H9 (cell line): ENCODE measurements at regions not wholly inside any gene's neighbourhood (a gene's known extent, or its start where the extent isn't known, plus 50 kb on each side); places are given as distances from the start of the nearest gene placed in this dataset.

Experiments
- DNase-seq: peaks from one replicate; pipeline ENCODE4 v3.0.0-alpha.2; 2017
- H2AFZ ChIP-seq: one replicate; pipeline ENCODE4 v1.6.1; 2013; ENCODE audit warnings: mild to moderate bottlenecking, low read length, control low read depth, moderate library complexity
- H2AK5ac ChIP-seq: 2 replicates; pipeline ENCODE4 v1.6.1; 2013; ENCODE audit warnings: low read length, control low read depth, mixed read lengths; ENCODE audit not compliant: insufficient read length
- H2BK120ac ChIP-seq: one replicate; pipeline ENCODE4 v1.6.1; 2013; ENCODE audit warnings: low read depth, mild to moderate bottlenecking, low read length, control low read depth, inconsistent platforms; ENCODE audit not compliant: poor library complexity, severe bottlenecking
- H2BK12ac ChIP-seq: 2 replicates; pipeline ENCODE4 v1.6.1; 2013; ENCODE audit warnings: low read length, control low read depth, mixed read lengths, low read depth; ENCODE audit not compliant: insufficient read length
- H2BK15ac ChIP-seq: 2 replicates; pipeline ENCODE4 v1.6.1; 2013; ENCODE audit warnings: low read depth, low read length, control low read depth
- H2BK20ac ChIP-seq: one replicate; pipeline ENCODE4 v1.6.1; 2013; ENCODE audit warnings: low read depth, mild to moderate bottlenecking, low read length, control low read depth, inconsistent platforms; ENCODE audit not compliant: poor library complexity, severe bottlenecking
- H2BK5ac ChIP-seq: 2 replicates; pipeline ENCODE4 v1.6.1; 2013; ENCODE audit warnings: low read length, control low read depth, mixed read lengths; ENCODE audit not compliant: insufficient read length
- H3K14ac ChIP-seq: 2 replicates; pipeline ENCODE4 v1.6.1; 2013; ENCODE audit warnings: low read length, control low read depth; ENCODE audit not compliant: insufficient read depth
- H3K18ac ChIP-seq: 2 replicates; pipeline ENCODE4 v1.6.1; 2013; ENCODE audit warnings: low read depth, mild to moderate bottlenecking, mixed read lengths, low read length, control low read depth; ENCODE audit not compliant: insufficient read length
- H3K23ac ChIP-seq: 2 replicates; pipeline ENCODE4 v1.6.1; 2013; ENCODE audit warnings: low read length, control low read depth, mixed read lengths, low read depth; ENCODE audit not compliant: insufficient read length
- H3K23me2 ChIP-seq: 2 replicates; pipeline ENCODE4 v1.6.1; 2013; ENCODE audit warnings: low read depth, mild to moderate bottlenecking, mixed read lengths, low read length, control low read depth; ENCODE audit not compliant: insufficient read length, poor library complexity, severe bottlenecking
- H3K27ac ChIP-seq: 2 replicates; pipeline ENCODE4 v1.5.1; 2013; ENCODE audit warnings: low read length, control low read depth, mixed read lengths, low read depth; ENCODE audit not compliant: insufficient read length
- H3K27me3 ChIP-seq: 2 replicates; pipeline ENCODE4 v1.6.1; 2013; ENCODE audit warnings: low read length, control low read depth, inconsistent platforms; ENCODE audit not compliant: insufficient read depth
- H3K4ac ChIP-seq: 2 replicates; pipeline ENCODE4 v1.6.1; 2013; ENCODE audit warnings: low read depth, mild to moderate bottlenecking, control low read depth, inconsistent platforms, low read length, moderate library complexity
- H3K4me1 ChIP-seq: 2 replicates; pipeline ENCODE4 v1.6.1; 2013; ENCODE audit warnings: low read length, control low read depth, inconsistent platforms; ENCODE audit not compliant: insufficient read depth
- H3K4me2 ChIP-seq: 2 replicates; pipeline ENCODE4 v1.6.1; 2013; ENCODE audit warnings: low read length, control low read depth, mixed read lengths; ENCODE audit not compliant: insufficient read length, insufficient read depth
- H3K56ac ChIP-seq: 2 replicates; pipeline ENCODE4 v1.6.1; 2013; ENCODE audit warnings: low read depth, mild to moderate bottlenecking, mixed read lengths, low read length, control low read depth; ENCODE audit not compliant: insufficient read length
- H3K79me1 ChIP-seq: 2 replicates; pipeline ENCODE4 v1.6.1; 2013; ENCODE audit warnings: low read depth, mild to moderate bottlenecking, moderate library complexity, low read length, control low read depth, inconsistent platforms; ENCODE audit not compliant: insufficient read depth, poor library complexity, severe bottlenecking
- H3K79me2 ChIP-seq: 2 replicates; pipeline ENCODE4 v1.6.1; 2013; ENCODE audit warnings: low read length, control low read depth, inconsistent platforms; ENCODE audit not compliant: insufficient read depth
- H3K9ac ChIP-seq: 2 replicates; pipeline ENCODE4 v1.6.1; 2013; ENCODE audit warnings: low read length, control low read depth, mixed read lengths; ENCODE audit not compliant: insufficient read length; ENCODE audit errors: extremely low read depth
- H3K9me3 ChIP-seq: one replicate; pipeline ENCODE4 v1.6.1; 2013; ENCODE audit warnings: low read depth, low read length, inconsistent platforms; ENCODE audit not compliant: control insufficient read depth
- H3T11ph ChIP-seq: one replicate; pipeline ENCODE4 v1.6.1; 2013; ENCODE audit warnings: mild to moderate bottlenecking, low read length, control low read depth, inconsistent platforms
- H4K20me1 ChIP-seq: one replicate; pipeline ENCODE4 v1.6.1; 2013; ENCODE audit not compliant: control insufficient read depth, insufficient read length, insufficient read depth
- H4K5ac ChIP-seq: 2 replicates; pipeline ENCODE4 v1.6.1; 2013; ENCODE audit warnings: low read depth, mild to moderate bottlenecking, mixed read lengths, low read length, control low read depth; ENCODE audit not compliant: insufficient read length
- H4K8ac ChIP-seq: replicated peaks from 2 replicates; pipeline ENCODE4 v1.6.1; 2013; ENCODE audit warnings: low read length, control low read depth, mixed read lengths, low read depth; ENCODE audit not compliant: insufficient read length
- H4K91ac ChIP-seq: 2 replicates; pipeline ENCODE4 v1.6.1; 2013; ENCODE audit warnings: low read depth, mild to moderate bottlenecking, moderate library complexity, mixed read lengths, low read length, control low read depth; ENCODE audit not compliant: insufficient read length
- H3K27ac Mint-ChIP-seq, 3 experiments: 2 replicates in 2 of 3; 3 replicates in 1 of 3; pipeline ENCODE4 v1.8.0; 2020 to 2021; ENCODE audit warnings: mixed read lengths in 3 of 3, mild to moderate bottlenecking in 1 of 3, moderate library complexity in 1 of 3
- H3K27me3 Mint-ChIP-seq: 2 replicates; pipeline ENCODE4 v1.8.0; 2021; ENCODE audit warnings: low read depth, mild to moderate bottlenecking, moderate library complexity, mixed read lengths
- H3K36me3 Mint-ChIP-seq, 3 experiments: 2 replicates in 2 of 3; 3 replicates in 1 of 3; pipeline ENCODE4 v1.8.0; 2020 to 2021; ENCODE audit warnings: low read depth in 3 of 3, mixed read lengths in 3 of 3; ENCODE audit not compliant: insufficient read depth in 1 of 3
- H3K4me1 Mint-ChIP-seq, 2 experiments: 2 replicates each; pipeline ENCODE4 v1.8.0; 2020; ENCODE audit warnings: mixed read lengths in 2 of 2
- H3K4me3 Mint-ChIP-seq, 2 experiments: 2 replicates in 1 of 2; 3 replicates in 1 of 2; pipeline ENCODE4 v1.8.0; 2020 to 2021; ENCODE audit warnings: mild to moderate bottlenecking in 2 of 2, mixed read lengths in 2 of 2, moderate library complexity in 1 of 2
- H3K9me3 Mint-ChIP-seq, 2 experiments: 2 replicates in 1 of 2; 3 replicates in 1 of 2; pipeline ENCODE4 v1.8.0; 2020; ENCODE audit warnings: mild to moderate bottlenecking in 2 of 2, mixed read lengths in 2 of 2, moderate library complexity in 1 of 2
- CTCF ChIP-seq: fragments of 200-600 bp; sonication (generic); conservative IDR thresholded peaks from 3 replicates; pipeline ENCODE4 v1.8.0; 2021; ENCODE audit warnings: antibody characterized with exemption, mild to moderate bottlenecking
- WGBS: extraction: QIAGEN DNeasy Blood & Tissue Kit; methylation state at CpG from one replicate; pipeline ENCODE4 v1.1.7; 2013; ENCODE audit warnings: missing lambda C conversion rate, low lambda C conversion rate, mixed read lengths; ENCODE audit not compliant: insufficient read length; ENCODE audit errors: extremely low coverage; 5-methylcytosine and 5-hydroxymethylcytosine counted together

- no peak overlapping the region for H3K4me3 Mint-ChIP-seq
Observed at GRCh38 chr12:91967590-91967989, 178.1 kb downstream of the BTG1 start.

More at GRCh38 chr12:91967590-91967989, 178.1 kb downstream of the BTG1 start:
- TF ChIP-seq CTCF = no peak
- H3K27me3 Mint-ChIP-seq = no peaks in the 10 kb centered on the region
- Histone ChIP-seq H3K9ac (no peak overlapping the region), H3K27ac (no peak overlapping the region), H3K27me3 (no peaks in the 10 kb centered on the region), H3K56ac (no peak overlapping the region), H2AFZ (no peak overlapping the region), H4K91ac (no peak overlapping the region), H2BK120ac (no peak overlapping the region), H3K4me2 (no peak overlapping the region), H2BK12ac (no peak overlapping the region), H3K79me1 (no peaks in the 10 kb centered on the region), H3K4ac (no peak overlapping the region), H4K5ac (no peak overlapping the region), H3T11ph (no peak overlapping the region), H3K14ac (no peak overlapping the region), H3K9me3 (no peaks in the 10 kb centered on the region), H3K23me2 (no peaks in the 10 kb centered on the region), H2AK5ac (no peak overlapping the region), H3K4me1 (no peaks in the 10 kb centered on the region), H2BK15ac (no peak overlapping the region), H3K18ac (no peak overlapping the region), H3K79me2 (no peaks in the 10 kb centered on the region), H2BK20ac (no peak overlapping the region), H2BK5ac (no peak overlapping the region), H3K23ac (no peak overlapping the region), H4K20me1 (no peaks in the 10 kb centered on the region), H4K8ac (no peak overlapping the region)
- no peak for DNase-seq
- H3K9me3 Mint-ChIP-seq = peaks cover 16 to 17% of the 10 kb centered on the region in 2 experiments
- H3K4me1 Mint-ChIP-seq = peaks cover 0 to 8% of the 10 kb centered on the region in 2 experiments; a peak in 2 of 4 replicates
- peaks cover 5 to 18% (median 6%) of the 10 kb centered on the region in 3 experiments; a peak in 6 of 7 replicates for H3K36me3 Mint-ChIP-seq
- WGBS = no CpG with 5 or more reads among the region's 1 CpG
- no peak overlapping the region for H3K27ac Mint-ChIP-seq
